Suprapubic skin (tissue), 4 donors: ENCODE measurements at regions not wholly inside any gene's neighbourhood (a gene's known extent, or its start where the extent isn't known, plus 50 kb on each side); places are given as distances from the start of the nearest gene placed in this dataset.
"Not testable (repeated sequence)": the region's sequence is repeated elsewhere in the genome, so short reads cannot be mapped to it uniquely, and the experiment has no call there.

ENCODE experiments used
- DNase-seq, 2 donors: peaks; one replicate each; pipeline ENCODE4 v3.0.0-alpha.2; 2019; ENCODE audit warnings: low spot score in 2 of 2
- H3K27ac ChIP-seq: fragments of 200-600 bp; sonication (generic); one replicate; pipeline ENCODE4 v1.5.1; 2019
- H3K27me3 ChIP-seq: fragments of 200-600 bp; sonication (generic); one replicate; pipeline ENCODE4 v1.5.1; 2019
- H3K36me3 ChIP-seq: fragments of 200-600 bp; sonication (generic); one replicate; pipeline ENCODE4 v1.5.1; 2019
- H3K4me1 ChIP-seq: fragments of 200-600 bp; sonication (generic); one replicate; pipeline ENCODE4 v1.5.1; 2019
- H3K4me3 ChIP-seq: fragments of 200-600 bp; sonication (generic); one replicate; pipeline ENCODE4 v1.5.1; 2019; ENCODE audit warnings: mild to moderate bottlenecking
- H3K9me3 ChIP-seq: fragments of 200-600 bp; sonication (generic); one replicate; pipeline ENCODE4 v1.5.1; 2019
- CTCF ChIP-seq, 2 donors: fragments of 200-600 bp in 1 of 2; fragments of 450-650 bp in 1 of 2; sonication (generic) in 1 of 2; IDR thresholded peaks; one replicate each; pipeline ENCODE4 v1.5.1; 2016 to 2019; ENCODE audit warnings: antibody characterized with exemption in 2 of 2, mild to moderate bottlenecking in 1 of 2, moderate library complexity in 1 of 2
- EP300 ChIP-seq: sonication (generic); formaldehyde crosslinking; IDR thresholded peaks from one replicate; pipeline ENCODE4 v1.6.1; 2017; ENCODE audit warnings: antibody characterized with exemption
- POLR2A ChIP-seq, 2 donors: fragments of 450-650 bp; IDR thresholded peaks; one replicate each; pipeline ENCODE4 v1.6.1; 2017; ENCODE audit warnings: antibody characterized with exemption in 2 of 2, mild to moderate bottlenecking in 2 of 2, moderate library complexity in 2 of 2
- POLR2AphosphoS5 ChIP-seq, 3 donors: sonication (generic); formaldehyde crosslinking; IDR thresholded peaks; one replicate each; pipeline ENCODE4 v1.6.1; 2017; ENCODE audit warnings: antibody characterized with exemption in 3 of 3
- WGBS: methylation state at CpG from one replicate; pipeline ENCODE4 v1.1.5; 2018; 5-methylcytosine and 5-hydroxymethylcytosine counted together

GRCh38 chr18:1057367-1057766 is 152.7 kb downstream of the ADCYAP1 start:
- Histone ChIP-seq H3K27ac (no peak overlapping the region), H3K9me3 (peaks cover 7% of the 10 kb centered on the region), H3K4me1 (no peaks in the 10 kb centered on the region), H3K27me3 (no peaks in the 10 kb centered on the region), H3K36me3 (no peaks in the 10 kb centered on the region), H3K4me3 (no peak overlapping the region)
- DNase-seq = no peak
- TF ChIP-seq CTCF (IDR thresholded peaks at IDR 0.05) = no peak
- TF ChIP-seq POLR2A (IDR thresholded peaks at IDR 0.05) = no peak
- no peak for TF ChIP-seq EP300
- TF ChIP-seq POLR2AphosphoS5 (IDR thresholded peaks at IDR 0.05) = no peak
- WGBS = 93% methylated on average over 3 of the region's 3 CpGs

GRCh38 chr18:1062588-1062987 is 157.9 kb downstream of the ADCYAP1 start:
- Histone ChIP-seq H3K36me3 (no peaks in the 10 kb centered on the region), H3K27me3 (no peaks in the 10 kb centered on the region), H3K27ac (no peak overlapping the region), H3K4me3 (no peak overlapping the region), H3K4me1 (no peaks in the 10 kb centered on the region), H3K9me3 (peaks cover 12% of the 10 kb centered on the region)
- no peak for DNase-seq
- WGBS = 90% methylated on average over 2 of the region's 2 CpGs
- TF ChIP-seq POLR2A (IDR thresholded peaks at IDR 0.05) (no peak), CTCF (IDR thresholded peaks at IDR 0.05) (no peak), EP300 (no peak), POLR2AphosphoS5 (IDR thresholded peaks at IDR 0.05) (no peak)

DNA sequence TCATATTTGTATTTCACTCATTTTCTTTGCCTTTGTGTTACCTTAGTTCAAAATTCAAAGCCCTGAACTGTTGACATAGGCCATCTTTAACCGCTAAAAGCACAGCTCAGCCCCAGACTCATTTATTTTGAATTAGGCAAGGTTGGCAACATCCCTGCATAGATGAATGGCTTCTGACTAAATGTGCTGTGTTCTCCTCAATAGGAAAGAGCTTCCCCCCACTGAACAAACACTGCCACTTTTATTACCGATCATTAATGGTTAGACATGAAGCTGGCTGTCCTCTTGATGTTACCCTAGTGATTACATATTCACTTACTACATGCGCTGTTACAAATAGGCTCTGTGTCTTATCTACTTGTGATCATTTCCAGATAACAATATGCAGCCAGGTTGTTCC is 170.7 kb downstream of the ADCYAP1 start:
- TF ChIP-seq POLR2A (IDR thresholded peaks at IDR 0.05) (no peak), CTCF (IDR thresholded peaks at IDR 0.05) (no peak), EP300 (no peak), POLR2AphosphoS5 (IDR thresholded peaks at IDR 0.05) (no peak)
- H3K4me3 ChIP-seq = no peak overlapping the region

GRCh38 chr18:1075876-1076275 is 171.2 kb downstream of the ADCYAP1 start:
- Histone ChIP-seq H3K4me3 (no peak overlapping the region), H3K9me3 (no peaks in the 10 kb centered on the region), H3K4me1 (no peaks in the 10 kb centered on the region), H3K27me3 (no peaks in the 10 kb centered on the region), H3K36me3 (no peaks in the 10 kb centered on the region), H3K27ac (no peak overlapping the region)
- no peak for DNase-seq
- no peak for TF ChIP-seq POLR2AphosphoS5 (IDR thresholded peaks at IDR 0.05)

More for the DNA sequence above, 170.7 kb downstream of the ADCYAP1 start:
- Histone ChIP-seq H3K9me3 (no peaks in the 10 kb centered on the region), H3K4me1 (no peaks in the 10 kb centered on the region), H3K27ac (no peak overlapping the region), H3K27me3 (no peaks in the 10 kb centered on the region), H3K36me3 (no peaks in the 10 kb centered on the region)
- no peak for DNase-seq
- 77% methylated on average over 3 of the region's 3 CpGs for WGBS

- no peak overlapping the region for H3K27ac ChIP-seq
- H3K36me3 ChIP-seq = no peaks in the 10 kb centered on the region
- H3K4me3 ChIP-seq = no peak overlapping the region
- TF ChIP-seq EP300 (no peak), POLR2A (IDR thresholded peaks at IDR 0.05) (no peak), CTCF (IDR thresholded peaks at IDR 0.05) (no peak), POLR2AphosphoS5 (IDR thresholded peaks at IDR 0.05) (no peak)
- no peak for DNase-seq
- H3K4me1 ChIP-seq = no peaks in the 10 kb centered on the region
- H3K9me3 ChIP-seq = no peaks in the 10 kb centered on the region
- H3K27me3 ChIP-seq = no peaks in the 10 kb centered on the region
Measured at GRCh38 chr18:1078301-1078700, 173.6 kb downstream of the ADCYAP1 start.

- WGBS = 60% methylated on average over 5 of the region's 5 CpGs
- not testable (repeated sequence) for H3K9me3 ChIP-seq, H3K36me3 ChIP-seq, H3K4me1 ChIP-seq, H3K27ac ChIP-seq, H3K27me3 ChIP-seq, H3K4me3 ChIP-seq, DNase-seq
Measured at GRCh38 chr18:1083675-1084074, 179.0 kb downstream of the ADCYAP1 start.
